RCC 7860 (cell line): ENCODE measurements at regions not wholly inside any gene's neighbourhood (a gene's known extent, or its start where the extent isn't known, plus 50 kb on each side); places are given as distances from the start of the nearest gene placed in this dataset.
A peak's percentile ranks its signal among the peaks of the same experiment; 100 is the strongest.

Source experiments
- DNase-seq: peaks from one replicate; pipeline ENCODE4 v3.0.0-alpha.2; 2015; ENCODE audit warnings: low spot score
- FAIRE-seq: peaks from 2 replicates; lab custom pipeline; 2012; peaks lifted over from hg19 to GRCh38; lab: Jason Lieb, UNC

- no peak for FAIRE-seq
- DNase-seq, result no peak
These were observed 160.6 kb downstream of the C9orf152 start for GRCh38 chr9:110047232-110047954.

GRCh38 chr9:110047955-110048402, 160.0 kb downstream of the C9orf152 start:
- DNase-seq (no peak), FAIRE-seq (no peak)

GRCh38 chr9:110048403-110048975, 159.5 kb downstream of the C9orf152 start:
- no peak for FAIRE-seq
- peak; percentile 66 for DNase-seq

GRCh38 chr9:110048976-110049698, 158.8 kb downstream of the C9orf152 start:
- FAIRE-seq (no peak), DNase-seq (peak; percentile 9)

- FAIRE-seq, result no peak
- DNase-seq, result peak; percentile 35
These were observed 158.1 kb downstream of the C9orf152 start for GRCh38 chr9:110049699-110050450.

- DNase-seq, result peak; percentile 96
- FAIRE-seq, result peak; percentile 97
These were observed 157.0 kb downstream of the C9orf152 start for GRCh38 chr9:110050925-110051355.

GRCh38 chr9:110056062-110056461, 151.9 kb downstream of the C9orf152 start:
- DNase-seq (no peak), FAIRE-seq (no peak)

- DNase-seq, result peak; percentile 51
- FAIRE-seq, result no peak
These were observed 149.5 kb downstream of the C9orf152 start for GRCh38 chr9:110058304-110058953.

- no peak for FAIRE-seq
- no peak for DNase-seq
These were observed 148.5 kb downstream of the C9orf152 start for GRCh38 chr9:110059461-110059860.

- no peak for DNase-seq
- no peak for FAIRE-seq
These were observed 143.2 kb downstream of the C9orf152 start for GRCh38 chr9:110064803-110065202.

- DNase-seq, result no peak
- no peak for FAIRE-seq
These were observed 142.4 kb downstream of the C9orf152 start for GRCh38 chr9:110065532-110065931.

- DNase-seq (no peak), FAIRE-seq (peak; percentile 32)
These were observed 140.8 kb downstream of the C9orf152 start for GRCh38 chr9:110066929-110067716.

- FAIRE-seq, result no peak
- no peak for DNase-seq
These were observed 139.7 kb downstream of the C9orf152 start for GRCh38 chr9:110068212-110068611.

GRCh38 chr9:110069326-110070248, 138.4 kb downstream of the C9orf152 start:
- DNase-seq, result peak; percentile 89

GRCh38 chr9:110072597-110073355, 135.2 kb downstream of the C9orf152 start:
- FAIRE-seq, result no peak
- no peak for DNase-seq

More at GRCh38 chr9:110069326-110070248, 138.4 kb downstream of the C9orf152 start:
- FAIRE-seq, result peak; percentile 86

GRCh38 chr9:110073356-110073905, 134.5 kb downstream of the C9orf152 start:
- no peak for FAIRE-seq

GRCh38 chr9:110076894-110077725, 130.8 kb downstream of the C9orf152 start:
- peak; percentile 91 for DNase-seq
- FAIRE-seq, result peak; percentile 98

More at GRCh38 chr9:110073356-110073905, 134.5 kb downstream of the C9orf152 start:
- DNase-seq, result no peak
